Testis (tissue), 2 donors: ENCODE measurements at regions not wholly inside any gene's neighbourhood (a gene's known extent, or its start where the extent isn't known, plus 50 kb on each side); places are given as distances from the start of the nearest gene placed in this dataset.

ENCODE experiments used
- POLR2A ChIP-seq: fragments of 450-650 bp; IDR thresholded peaks from one replicate; pipeline ENCODE4 v1.6.1; 2017; ENCODE audit warnings: antibody characterized with exemption, mild to moderate bottlenecking, moderate library complexity
- TF ChIP-seq, protein P1 (sequence below), 3 experiments: fragments of 450-650 bp in 2 of 3; fragments of 200-600 bp in 1 of 3; sonication (generic) in 1 of 3; IDR thresholded peaks; one replicate each; pipeline ENCODE4 v1.5.1; 2016 to 2019; ENCODE audit warnings: antibody characterized with exemption in 3 of 3, mild to moderate bottlenecking in 2 of 3, moderate library complexity in 1 of 3

DNA sequence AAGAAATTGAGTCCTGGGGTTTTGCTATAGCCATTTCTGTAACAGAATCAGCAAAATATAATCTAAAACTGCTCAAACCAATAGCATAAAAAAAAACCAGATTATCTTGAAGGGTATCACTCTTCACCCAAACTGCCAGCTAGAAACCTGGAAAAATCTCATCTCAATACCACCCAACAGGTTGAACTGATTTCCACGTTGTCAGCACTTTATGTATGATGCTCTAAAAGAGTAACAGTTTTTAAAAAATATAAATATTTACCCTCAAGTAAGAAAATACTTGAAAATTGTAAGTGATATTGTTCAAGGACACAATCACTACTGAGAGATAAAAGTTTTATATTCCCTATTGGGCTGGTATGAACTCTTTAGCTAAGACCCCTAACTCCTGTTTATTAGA lies 451.3 kb downstream of the EPHA3 start:
- TF ChIP-seq, protein P1, sequence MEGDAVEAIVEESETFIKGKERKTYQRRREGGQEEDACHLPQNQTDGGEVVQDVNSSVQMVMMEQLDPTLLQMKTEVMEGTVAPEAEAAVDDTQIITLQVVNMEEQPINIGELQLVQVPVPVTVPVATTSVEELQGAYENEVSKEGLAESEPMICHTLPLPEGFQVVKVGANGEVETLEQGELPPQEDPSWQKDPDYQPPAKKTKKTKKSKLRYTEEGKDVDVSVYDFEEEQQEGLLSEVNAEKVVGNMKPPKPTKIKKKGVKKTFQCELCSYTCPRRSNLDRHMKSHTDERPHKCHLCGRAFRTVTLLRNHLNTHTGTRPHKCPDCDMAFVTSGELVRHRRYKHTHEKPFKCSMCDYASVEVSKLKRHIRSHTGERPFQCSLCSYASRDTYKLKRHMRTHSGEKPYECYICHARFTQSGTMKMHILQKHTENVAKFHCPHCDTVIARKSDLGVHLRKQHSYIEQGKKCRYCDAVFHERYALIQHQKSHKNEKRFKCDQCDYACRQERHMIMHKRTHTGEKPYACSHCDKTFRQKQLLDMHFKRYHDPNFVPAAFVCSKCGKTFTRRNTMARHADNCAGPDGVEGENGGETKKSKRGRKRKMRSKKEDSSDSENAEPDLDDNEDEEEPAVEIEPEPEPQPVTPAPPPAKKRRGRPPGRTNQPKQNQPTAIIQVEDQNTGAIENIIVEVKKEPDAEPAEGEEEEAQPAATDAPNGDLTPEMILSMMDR (IDR thresholded peaks at IDR 0.05): no peak
- no peak for TF ChIP-seq POLR2A
